Pulmonary artery endothelial cell (primary cell): ENCODE measurements at regions not wholly inside any gene's neighbourhood (a gene's known extent, or its start where the extent isn't known, plus 50 kb on each side); places are given as distances from the start of the nearest gene placed in this dataset.

Source experiments
- DNase-seq: peaks from one replicate; pipeline ENCODE4 v3.0.0-alpha.2; 2011; ENCODE audit warnings: low read depth, low spot score

- DNase-seq = no peak
These were observed 271.3 kb upstream of the RGS18 start for GRCh38 chr1:191886977-191887376.

- DNase-seq = no peak
These were observed 269.2 kb upstream of the RGS18 start for GRCh38 chr1:191888996-191889622.

- no peak for DNase-seq
These were observed 268.6 kb upstream of the RGS18 start for GRCh38 chr1:191889623-191890003.

- no peak for DNase-seq
These were observed 267.7 kb upstream of the RGS18 start for GRCh38 chr1:191890433-191891088.

- no peak for DNase-seq
These were observed 265.5 kb upstream of the RGS18 start for GRCh38 chr1:191892716-191893115.

- no peak for DNase-seq
These were observed 263.2 kb upstream of the RGS18 start for GRCh38 chr1:191895049-191895448.

GRCh38 chr1:191895462-191896058, 262.7 kb upstream of the RGS18 start:
- no peak for DNase-seq

GRCh38 chr1:191897134-191897533, 261.1 kb upstream of the RGS18 start:
- no peak for DNase-seq

GRCh38 chr1:191901651-191902050, 256.6 kb upstream of the RGS18 start:
- no peak for DNase-seq

- no peak for DNase-seq
These were observed 253.3 kb upstream of the RGS18 start for GRCh38 chr1:191904991-191905390.

GRCh38 chr1:191905781-191906180, 252.5 kb upstream of the RGS18 start:
- no peak for DNase-seq

- DNase-seq = no peak
These were observed 251.1 kb upstream of the RGS18 start for GRCh38 chr1:191907121-191907520.

- DNase-seq = no peak
These were observed 248.0 kb upstream of the RGS18 start for GRCh38 chr1:191910245-191910644.

- no peak for DNase-seq
These were observed 245.7 kb upstream of the RGS18 start for GRCh38 chr1:191912517-191912916.

GRCh38 chr1:191913260-191913977, 244.8 kb upstream of the RGS18 start:
- DNase-seq = no peak

- no peak for DNase-seq
These were observed 228.9 kb upstream of the RGS18 start for GRCh38 chr1:191929383-191929782.

GRCh38 chr1:191943684-191944083, 214.6 kb upstream of the RGS18 start:
- DNase-seq = no peak

- DNase-seq = no peak
These were observed 204.7 kb upstream of the RGS18 start for GRCh38 chr1:191953526-191953925.

- DNase-seq = no peak
These were observed 198.4 kb upstream of the RGS18 start for GRCh38 chr1:191959856-191960255.

- DNase-seq = no peak
These were observed 195.0 kb upstream of the RGS18 start for GRCh38 chr1:191963286-191963685.

- DNase-seq = no peak
These were observed 194.3 kb upstream of the RGS18 start for GRCh38 chr1:191963781-191964455.

- DNase-seq = no peak
These were observed 189.0 kb upstream of the RGS18 start for GRCh38 chr1:191969290-191969689.
